SK-N-SH (cell line): ENCODE measurements at regions not wholly inside any gene's neighbourhood (a gene's known extent, or its start where the extent isn't known, plus 50 kb on each side); places are given as distances from the start of the nearest gene placed in this dataset.

Experiments used
- FOXM1 ChIP-seq: IDR thresholded peaks from 2 replicates; pipeline ENCODE4 v1.4.0; 2012; ENCODE audit warnings: low read depth, mild to moderate bottlenecking
- GATA2 ChIP-seq: sonication (generic); formaldehyde crosslinking; IDR thresholded peaks from 2 replicates; pipeline ENCODE4 v1.5.0; 2020; ENCODE audit warnings: mild to moderate bottlenecking, missing genetic modification reagents
- IRF3 ChIP-seq: fragments of 150-350 bp; IDR thresholded peaks from 2 replicates; pipeline ENCODE4 v1.6.1; 2016; ENCODE audit warnings: mild to moderate bottlenecking, low read depth, low read length
- PBX3 ChIP-seq: IDR thresholded peaks from 2 replicates; pipeline ENCODE4; 2012
- POLR2AphosphoS5 ChIP-seq: IDR thresholded peaks from 2 replicates; pipeline ENCODE4 v1.6.1; 2012; ENCODE audit warnings: low read depth, low read length
- RAD21 ChIP-seq: IDR thresholded peaks from 2 replicates; pipeline ENCODE4 v1.6.1; 2012; ENCODE audit warnings: mild to moderate bottlenecking, low read length
- REST ChIP-seq: IDR thresholded peaks from 2 replicates; pipeline ENCODE4 v1.6.1; 2012; ENCODE audit warnings: mild to moderate bottlenecking, low read depth, low read length, moderate library complexity
- RFX5 ChIP-seq: IDR thresholded peaks from 2 replicates; pipeline ENCODE4 v1.6.1; 2012; ENCODE audit warnings: mild to moderate bottlenecking, improper control_type of control experiment, low read length
- TF ChIP-seq, protein P1 (sequence below): fragments of 200-600 bp; sonication (generic); IDR thresholded peaks from 2 replicates; pipeline ENCODE4 v1.6.1; 2017; ENCODE audit warnings: antibody characterized with exemption, mild to moderate bottlenecking, moderate library complexity
- TF ChIP-seq, protein P2 (sequence below): IDR thresholded peaks from 2 replicates; pipeline ENCODE4 v1.4.0; 2012; ENCODE audit warnings: low read depth, borderline replicate concordance
- TF ChIP-seq, protein P3 (sequence below): fragments of 150-350 bp; IDR thresholded peaks from 2 replicates; pipeline ENCODE4 v1.6.1; 2017; ENCODE audit warnings: antibody characterized with exemption, low read length, low read depth, borderline replicate concordance
- TF ChIP-seq, protein P4 (sequence below): IDR thresholded peaks from 2 replicates; pipeline ENCODE4 v1.4.0; 2012; ENCODE audit warnings: low read depth

- TF ChIP-seq, protein P1, sequence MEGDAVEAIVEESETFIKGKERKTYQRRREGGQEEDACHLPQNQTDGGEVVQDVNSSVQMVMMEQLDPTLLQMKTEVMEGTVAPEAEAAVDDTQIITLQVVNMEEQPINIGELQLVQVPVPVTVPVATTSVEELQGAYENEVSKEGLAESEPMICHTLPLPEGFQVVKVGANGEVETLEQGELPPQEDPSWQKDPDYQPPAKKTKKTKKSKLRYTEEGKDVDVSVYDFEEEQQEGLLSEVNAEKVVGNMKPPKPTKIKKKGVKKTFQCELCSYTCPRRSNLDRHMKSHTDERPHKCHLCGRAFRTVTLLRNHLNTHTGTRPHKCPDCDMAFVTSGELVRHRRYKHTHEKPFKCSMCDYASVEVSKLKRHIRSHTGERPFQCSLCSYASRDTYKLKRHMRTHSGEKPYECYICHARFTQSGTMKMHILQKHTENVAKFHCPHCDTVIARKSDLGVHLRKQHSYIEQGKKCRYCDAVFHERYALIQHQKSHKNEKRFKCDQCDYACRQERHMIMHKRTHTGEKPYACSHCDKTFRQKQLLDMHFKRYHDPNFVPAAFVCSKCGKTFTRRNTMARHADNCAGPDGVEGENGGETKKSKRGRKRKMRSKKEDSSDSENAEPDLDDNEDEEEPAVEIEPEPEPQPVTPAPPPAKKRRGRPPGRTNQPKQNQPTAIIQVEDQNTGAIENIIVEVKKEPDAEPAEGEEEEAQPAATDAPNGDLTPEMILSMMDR = no peak
- TF ChIP-seq, protein P2, sequence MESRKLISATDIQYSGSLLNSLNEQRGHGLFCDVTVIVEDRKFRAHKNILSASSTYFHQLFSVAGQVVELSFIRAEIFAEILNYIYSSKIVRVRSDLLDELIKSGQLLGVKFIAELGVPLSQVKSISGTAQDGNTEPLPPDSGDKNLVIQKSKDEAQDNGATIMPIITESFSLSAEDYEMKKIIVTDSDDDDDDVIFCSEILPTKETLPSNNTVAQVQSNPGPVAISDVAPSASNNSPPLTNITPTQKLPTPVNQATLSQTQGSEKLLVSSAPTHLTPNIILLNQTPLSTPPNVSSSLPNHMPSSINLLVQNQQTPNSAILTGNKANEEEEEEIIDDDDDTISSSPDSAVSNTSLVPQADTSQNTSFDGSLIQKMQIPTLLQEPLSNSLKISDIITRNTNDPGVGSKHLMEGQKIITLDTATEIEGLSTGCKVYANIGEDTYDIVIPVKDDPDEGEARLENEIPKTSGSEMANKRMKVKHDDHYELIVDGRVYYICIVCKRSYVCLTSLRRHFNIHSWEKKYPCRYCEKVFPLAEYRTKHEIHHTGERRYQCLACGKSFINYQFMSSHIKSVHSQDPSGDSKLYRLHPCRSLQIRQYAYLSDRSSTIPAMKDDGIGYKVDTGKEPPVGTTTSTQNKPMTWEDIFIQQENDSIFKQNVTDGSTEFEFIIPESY = no peak
- no peak for TF ChIP-seq FOXM1
- TF ChIP-seq PBX3 = no peak
- TF ChIP-seq POLR2AphosphoS5 = no peak
- no peak for TF ChIP-seq RFX5
- TF ChIP-seq, protein P3, sequence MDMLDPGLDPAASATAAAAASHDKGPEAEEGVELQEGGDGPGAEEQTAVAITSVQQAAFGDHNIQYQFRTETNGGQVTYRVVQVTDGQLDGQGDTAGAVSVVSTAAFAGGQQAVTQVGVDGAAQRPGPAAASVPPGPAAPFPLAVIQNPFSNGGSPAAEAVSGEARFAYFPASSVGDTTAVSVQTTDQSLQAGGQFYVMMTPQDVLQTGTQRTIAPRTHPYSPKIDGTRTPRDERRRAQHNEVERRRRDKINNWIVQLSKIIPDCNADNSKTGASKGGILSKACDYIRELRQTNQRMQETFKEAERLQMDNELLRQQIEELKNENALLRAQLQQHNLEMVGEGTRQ = no peak
- TF ChIP-seq, protein P4, sequence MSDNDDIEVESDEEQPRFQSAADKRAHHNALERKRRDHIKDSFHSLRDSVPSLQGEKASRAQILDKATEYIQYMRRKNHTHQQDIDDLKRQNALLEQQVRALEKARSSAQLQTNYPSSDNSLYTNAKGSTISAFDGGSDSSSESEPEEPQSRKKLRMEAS = no peak
- no peak for TF ChIP-seq GATA2 (CRISPR knock-in tag)
- no peak for TF ChIP-seq RAD21
- TF ChIP-seq REST = no peak
- TF ChIP-seq IRF3 = no peak
Observed at GRCh38 chr11:42779555-42779954, 532.2 kb upstream of the API5 start.
